ENCODE measurements at regions not wholly inside any gene's neighbourhood (a gene's known extent, or its start where the extent isn't known, plus 50 kb on each side); places are given as distances from the start of the nearest gene placed in this dataset.

DNA sequence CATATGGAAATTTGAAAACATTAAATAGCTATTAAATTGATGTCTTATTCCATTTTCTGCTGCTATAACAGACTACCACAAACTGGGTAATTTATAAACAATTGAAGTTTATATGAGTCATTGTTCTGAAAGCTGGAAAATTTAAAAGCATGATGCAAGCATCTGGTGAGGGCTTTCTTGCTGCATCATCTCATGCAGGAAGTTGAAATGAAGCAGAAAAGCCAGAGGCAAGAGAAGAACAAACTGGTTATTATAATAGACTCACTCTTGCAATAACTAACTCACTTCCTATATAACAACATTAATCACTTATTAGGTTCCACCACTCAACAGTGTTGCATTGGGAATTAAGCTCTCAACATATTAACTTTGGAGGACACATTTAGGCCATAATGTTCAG lies 1277.4 kb downstream of the LRFN5 start:
- no peaks in the 10 kb centered on the region for H3K4me1 ChIP-seq (ENCODE audit: control insufficient read depth, insufficient read depth, low read length)
- H3K4me3 ChIP-seq (ENCODE audit: low read length): no peak overlapping the region
- no peaks in the 10 kb centered on the region for H3K9me3 ChIP-seq (replicated peaks; ENCODE audit: low read length)
- no peak overlapping the region for H3K9ac ChIP-seq (ENCODE audit: low read depth, low read length)
- no peaks in the 10 kb centered on the region for H3K36me3 ChIP-seq (ENCODE audit: insufficient read depth, low read length)
- no peak overlapping the region for H3K4me2 ChIP-seq (ENCODE audit: low read length)
- no peaks in the 10 kb centered on the region for H3K27me3 ChIP-seq (ENCODE audit: control insufficient read depth, insufficient read depth, low read length)

GRCh38 chr14:42877716-42878115 lies 1271.0 kb downstream of the LRFN5 start:
- H3K36me3 ChIP-seq (ENCODE audit: insufficient read depth, low read length): no peaks in the 10 kb centered on the region
- no peaks in the 10 kb centered on the region for H3K4me1 ChIP-seq (ENCODE audit: control insufficient read depth, insufficient read depth, low read length)
- no peak overlapping the region for H3K9ac ChIP-seq (ENCODE audit: low read depth, low read length)

DNA sequence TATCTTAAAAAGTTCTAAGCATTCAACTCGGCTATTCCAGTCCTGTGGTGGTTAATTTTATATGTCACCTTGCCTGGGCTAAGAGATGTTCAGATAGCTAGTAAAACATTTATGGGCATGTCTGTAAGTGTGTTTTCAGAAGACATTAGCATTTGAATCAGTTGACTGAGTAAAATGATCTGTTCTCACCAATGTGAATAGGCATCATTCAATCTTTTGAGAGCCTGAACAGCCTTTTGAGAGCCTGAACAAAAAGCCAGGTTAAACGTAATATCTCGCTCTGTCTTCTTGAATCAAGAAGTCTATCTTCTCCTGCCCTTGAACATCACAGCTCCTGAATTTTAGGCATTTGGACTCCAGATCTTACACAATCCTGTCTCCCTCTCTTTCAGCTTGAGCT lies 1266.1 kb downstream of the LRFN5 start:
- H3K4me1 ChIP-seq (ENCODE audit: control insufficient read depth, insufficient read depth, low read length): peaks cover 5% of the 10 kb centered on the region
- H3K9ac ChIP-seq (ENCODE audit: low read depth, low read length): no peak overlapping the region
- no peaks in the 10 kb centered on the region for H3K36me3 ChIP-seq (ENCODE audit: insufficient read depth, low read length)
- H3K27me3 ChIP-seq (ENCODE audit: control insufficient read depth, insufficient read depth, low read length): no peaks in the 10 kb centered on the region
- no peak overlapping the region for H3K4me3 ChIP-seq (ENCODE audit: low read length)
- H3K4me2 ChIP-seq (ENCODE audit: low read length): no peak overlapping the region
- no peaks in the 10 kb centered on the region for H3K9me3 ChIP-seq (replicated peaks; ENCODE audit: low read length)

More at GRCh38 chr14:42877716-42878115, 1271.0 kb downstream of the LRFN5 start:
- H3K27me3 ChIP-seq (ENCODE audit: control insufficient read depth, insufficient read depth, low read length): no peaks in the 10 kb centered on the region
- no peaks in the 10 kb centered on the region for H3K9me3 ChIP-seq (replicated peaks; ENCODE audit: low read length)
- no peak overlapping the region for H3K4me3 ChIP-seq (ENCODE audit: low read length)
- H3K4me2 ChIP-seq (ENCODE audit: low read length): no peak overlapping the region

GRCh38 chr14:42869681-42870080 lies 1263.0 kb downstream of the LRFN5 start:
- Histone ChIP-seq H3K4me2 (ENCODE audit: low read length) (no peak overlapping the region), H3K4me3 (ENCODE audit: low read length) (no peak overlapping the region)

DNA sequence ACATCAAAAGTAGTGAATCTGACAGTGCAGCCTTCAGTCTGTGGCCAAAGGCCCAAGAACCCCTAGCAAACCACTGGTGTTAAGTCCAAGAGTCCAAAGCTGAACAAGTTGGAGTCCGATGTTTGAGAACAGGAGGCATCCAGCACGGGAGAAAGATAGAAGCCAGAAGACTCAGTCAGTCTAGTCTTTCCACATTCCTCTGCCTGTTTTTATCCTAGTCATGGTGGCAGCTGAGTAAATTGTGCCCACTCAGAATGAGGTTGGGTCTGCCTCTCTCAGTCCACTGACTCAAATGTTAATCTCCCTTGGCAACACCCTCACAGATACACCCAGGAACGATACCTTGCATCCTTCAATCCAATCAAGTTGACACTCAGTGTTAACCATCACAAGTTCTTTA lies 1255.4 kb downstream of the LRFN5 start:
- H3K4me2 ChIP-seq (ENCODE audit: low read length): no peak overlapping the region
- no peak overlapping the region for H3K4me3 ChIP-seq (ENCODE audit: low read length)
- no peaks in the 10 kb centered on the region for H3K4me1 ChIP-seq (ENCODE audit: control insufficient read depth, insufficient read depth, low read length)
- H3K36me3 ChIP-seq (ENCODE audit: insufficient read depth, low read length): no peaks in the 10 kb centered on the region
- H3K9ac ChIP-seq (ENCODE audit: low read depth, low read length): no peak overlapping the region
- H3K9me3 ChIP-seq (replicated peaks; ENCODE audit: low read length): no peaks in the 10 kb centered on the region
- H3K27me3 ChIP-seq (ENCODE audit: control insufficient read depth, insufficient read depth, low read length): no peaks in the 10 kb centered on the region

More at GRCh38 chr14:42869681-42870080, 1263.0 kb downstream of the LRFN5 start:
- H3K36me3 ChIP-seq (ENCODE audit: insufficient read depth, low read length): no peaks in the 10 kb centered on the region
- H3K27me3 ChIP-seq (ENCODE audit: control insufficient read depth, insufficient read depth, low read length): no peaks in the 10 kb centered on the region
- no peaks in the 10 kb centered on the region for H3K9me3 ChIP-seq (replicated peaks; ENCODE audit: low read length)
- H3K4me1 ChIP-seq (ENCODE audit: control insufficient read depth, insufficient read depth, low read length): peaks cover 5% of the 10 kb centered on the region
- H3K9ac ChIP-seq (ENCODE audit: low read depth, low read length): no peak overlapping the region

DNA sequence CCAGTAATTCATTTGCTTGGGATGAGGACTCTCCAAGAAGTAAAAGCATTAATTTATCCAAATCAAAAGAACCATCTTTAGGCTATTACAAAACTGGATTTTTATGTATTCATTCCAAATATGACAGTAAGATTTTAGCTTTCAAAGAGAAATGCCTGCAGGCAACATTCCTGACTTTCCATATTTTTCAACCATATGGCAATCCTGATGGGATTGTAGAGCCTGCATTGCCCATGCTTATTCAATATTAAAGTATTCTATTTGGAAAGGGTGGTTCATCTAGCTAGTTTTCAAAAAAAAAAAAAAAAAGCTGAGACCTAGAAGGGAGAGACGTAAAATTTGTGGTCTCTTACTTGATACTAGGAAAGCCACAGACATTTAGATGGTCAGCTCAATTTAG lies 1253.7 kb downstream of the LRFN5 start:
- no peaks in the 10 kb centered on the region for H3K9me3 ChIP-seq (replicated peaks; ENCODE audit: low read length)
- no peaks in the 10 kb centered on the region for H3K36me3 ChIP-seq (ENCODE audit: insufficient read depth, low read length)
- H3K4me2 ChIP-seq (ENCODE audit: low read length): no peak overlapping the region

GRCh38 chr14:42856106-42856505 lies 1249.4 kb downstream of the LRFN5 start:
- Histone ChIP-seq H3K4me2 (ENCODE audit: low read length) (no peak overlapping the region), H3K36me3 (ENCODE audit: insufficient read depth, low read length) (no peaks in the 10 kb centered on the region), H3K4me3 (ENCODE audit: low read length) (no peak overlapping the region), H3K27me3 (ENCODE audit: control insufficient read depth, insufficient read depth, low read length) (no peaks in the 10 kb centered on the region), H3K9me3 (replicated peaks; ENCODE audit: low read length) (no peaks in the 10 kb centered on the region), H3K4me1 (ENCODE audit: control insufficient read depth, insufficient read depth, low read length) (no peaks in the 10 kb centered on the region), H3K9ac (ENCODE audit: low read depth, low read length) (no peak overlapping the region)

More for the DNA sequence above, 1253.7 kb downstream of the LRFN5 start:
- Histone ChIP-seq H3K9ac (ENCODE audit: low read depth, low read length) (no peak overlapping the region), H3K27me3 (ENCODE audit: control insufficient read depth, insufficient read depth, low read length) (no peaks in the 10 kb centered on the region), H3K4me3 (ENCODE audit: low read length) (no peak overlapping the region), H3K4me1 (ENCODE audit: control insufficient read depth, insufficient read depth, low read length) (no peaks in the 10 kb centered on the region)

GRCh38 chr14:42855085-42855484 lies 1248.4 kb downstream of the LRFN5 start:
- no peak overlapping the region for H3K9ac ChIP-seq (ENCODE audit: low read depth, low read length)

DNA sequence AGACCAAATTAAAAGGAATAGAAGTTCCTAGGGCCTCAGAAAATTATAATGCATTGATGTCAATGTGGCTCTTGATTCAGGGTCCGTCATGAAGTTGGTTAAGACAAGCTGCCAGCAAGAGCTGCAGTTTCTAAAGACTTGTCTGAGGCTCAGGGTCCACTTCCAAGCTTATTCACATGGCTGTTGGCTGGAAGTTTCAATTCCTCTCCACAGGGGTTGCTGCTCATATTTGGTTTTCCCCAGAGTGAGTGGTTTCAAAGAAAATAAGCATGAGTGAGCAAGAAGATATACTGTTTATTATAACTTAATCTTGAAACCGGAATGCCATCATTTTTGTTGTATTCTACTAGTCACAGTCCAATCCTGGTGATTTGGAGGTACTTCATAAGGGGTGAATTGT lies 1247.4 kb downstream of the LRFN5 start:
- Histone ChIP-seq H3K9ac (ENCODE audit: low read depth, low read length) (no peak overlapping the region), H3K36me3 (ENCODE audit: insufficient read depth, low read length) (no peaks in the 10 kb centered on the region), H3K27me3 (ENCODE audit: control insufficient read depth, insufficient read depth, low read length) (no peaks in the 10 kb centered on the region), H3K4me3 (ENCODE audit: low read length) (no peak overlapping the region), H3K4me1 (ENCODE audit: control insufficient read depth, insufficient read depth, low read length) (no peaks in the 10 kb centered on the region), H3K4me2 (ENCODE audit: low read length) (no peak overlapping the region), H3K9me3 (replicated peaks; ENCODE audit: low read length) (no peaks in the 10 kb centered on the region)

More at GRCh38 chr14:42855085-42855484, 1248.4 kb downstream of the LRFN5 start:
- H3K4me3 ChIP-seq (ENCODE audit: low read length): no peak overlapping the region
- no peaks in the 10 kb centered on the region for H3K9me3 ChIP-seq (replicated peaks; ENCODE audit: low read length)
- no peaks in the 10 kb centered on the region for H3K36me3 ChIP-seq (ENCODE audit: insufficient read depth, low read length)
- no peak overlapping the region for H3K4me2 ChIP-seq (ENCODE audit: low read length)
- no peaks in the 10 kb centered on the region for H3K4me1 ChIP-seq (ENCODE audit: control insufficient read depth, insufficient read depth, low read length)
- no peaks in the 10 kb centered on the region for H3K27me3 ChIP-seq (ENCODE audit: control insufficient read depth, insufficient read depth, low read length)

GRCh38 chr14:42848652-42849051 lies 1242.0 kb downstream of the LRFN5 start:
- Histone ChIP-seq H3K27me3 (ENCODE audit: control insufficient read depth, insufficient read depth, low read length) (no peaks in the 10 kb centered on the region), H3K9ac (ENCODE audit: low read depth, low read length) (no peak overlapping the region), H3K4me1 (ENCODE audit: control insufficient read depth, insufficient read depth, low read length) (no peaks in the 10 kb centered on the region), H3K4me3 (ENCODE audit: low read length) (no peak overlapping the region), H3K4me2 (ENCODE audit: low read length) (no peak overlapping the region), H3K36me3 (ENCODE audit: insufficient read depth, low read length) (no peaks in the 10 kb centered on the region), H3K9me3 (replicated peaks; ENCODE audit: low read length) (no peaks in the 10 kb centered on the region)

- Histone ChIP-seq H3K27me3 (ENCODE audit: control insufficient read depth, insufficient read depth, low read length) (no peaks in the 10 kb centered on the region), H3K9me3 (replicated peaks; ENCODE audit: low read length) (no peaks in the 10 kb centered on the region), H3K9ac (ENCODE audit: low read depth, low read length) (no peak overlapping the region), H3K4me1 (ENCODE audit: control insufficient read depth, insufficient read depth, low read length) (no peaks in the 10 kb centered on the region), H3K4me2 (ENCODE audit: low read length) (no peak overlapping the region), H3K4me3 (ENCODE audit: low read length) (no peak overlapping the region), H3K36me3 (ENCODE audit: insufficient read depth, low read length) (no peaks in the 10 kb centered on the region)
Observed at GRCh38 chr14:42814817-42815216, 1208.1 kb downstream of the LRFN5 start.

- Histone ChIP-seq H3K4me1 (ENCODE audit: control insufficient read depth, insufficient read depth, low read length) (peaks cover 3% of the 10 kb centered on the region), H3K9me3 (replicated peaks; ENCODE audit: low read length) (no peaks in the 10 kb centered on the region), H3K4me2 (ENCODE audit: low read length) (no peak overlapping the region), H3K9ac (ENCODE audit: low read depth, low read length) (no peak overlapping the region), H3K4me3 (ENCODE audit: low read length) (no peak overlapping the region), H3K36me3 (ENCODE audit: insufficient read depth, low read length) (no peaks in the 10 kb centered on the region), H3K27me3 (ENCODE audit: control insufficient read depth, insufficient read depth, low read length) (no peaks in the 10 kb centered on the region)
Observed at GRCh38 chr14:42806909-42807315, 1200.2 kb downstream of the LRFN5 start.
